MM.1S (cell line): ENCODE measurements at regions not wholly inside any gene's neighbourhood (a gene's known extent, or its start where the extent isn't known, plus 50 kb on each side); places are given as distances from the start of the nearest gene placed in this dataset.

ENCODE experiments used
- EZH2 ChIP-seq: fragments of 300-600 bp; sonication (generic); optimal IDR thresholded peaks from 2 replicates; pipeline ENCODE3; 2017; ENCODE audit warnings: low read depth, mild to moderate bottlenecking, antibody characterized with exemption, low read length, mixed read lengths
- EZH2phosphoT487 ChIP-seq: fragments of 300-600 bp; sonication (generic); IDR thresholded peaks from 2 replicates; pipeline ENCODE4 v1.6.1; 2018; ENCODE audit warnings: antibody characterized with exemption, low read length
- TF ChIP-seq, protein P1 (sequence below): fragments of 300-600 bp; sonication (generic); IDR thresholded peaks from 2 replicates; pipeline ENCODE4 v1.5.1; 2016; ENCODE audit warnings: antibody characterized with exemption, low read length, mixed read lengths

- TF ChIP-seq, protein P1, sequence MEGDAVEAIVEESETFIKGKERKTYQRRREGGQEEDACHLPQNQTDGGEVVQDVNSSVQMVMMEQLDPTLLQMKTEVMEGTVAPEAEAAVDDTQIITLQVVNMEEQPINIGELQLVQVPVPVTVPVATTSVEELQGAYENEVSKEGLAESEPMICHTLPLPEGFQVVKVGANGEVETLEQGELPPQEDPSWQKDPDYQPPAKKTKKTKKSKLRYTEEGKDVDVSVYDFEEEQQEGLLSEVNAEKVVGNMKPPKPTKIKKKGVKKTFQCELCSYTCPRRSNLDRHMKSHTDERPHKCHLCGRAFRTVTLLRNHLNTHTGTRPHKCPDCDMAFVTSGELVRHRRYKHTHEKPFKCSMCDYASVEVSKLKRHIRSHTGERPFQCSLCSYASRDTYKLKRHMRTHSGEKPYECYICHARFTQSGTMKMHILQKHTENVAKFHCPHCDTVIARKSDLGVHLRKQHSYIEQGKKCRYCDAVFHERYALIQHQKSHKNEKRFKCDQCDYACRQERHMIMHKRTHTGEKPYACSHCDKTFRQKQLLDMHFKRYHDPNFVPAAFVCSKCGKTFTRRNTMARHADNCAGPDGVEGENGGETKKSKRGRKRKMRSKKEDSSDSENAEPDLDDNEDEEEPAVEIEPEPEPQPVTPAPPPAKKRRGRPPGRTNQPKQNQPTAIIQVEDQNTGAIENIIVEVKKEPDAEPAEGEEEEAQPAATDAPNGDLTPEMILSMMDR = no peak
- TF ChIP-seq EZH2 = no peak
- TF ChIP-seq EZH2phosphoT487 = no peak
These were observed 58.2 kb upstream of the CDK13 start for GRCh38 chr7:39891894-39892293.
